ENCODE measurements at regions not wholly inside any gene's neighbourhood (a gene's known extent, or its start where the extent isn't known, plus 50 kb on each side); places are given as distances from the start of the nearest gene placed in this dataset.

DNA sequence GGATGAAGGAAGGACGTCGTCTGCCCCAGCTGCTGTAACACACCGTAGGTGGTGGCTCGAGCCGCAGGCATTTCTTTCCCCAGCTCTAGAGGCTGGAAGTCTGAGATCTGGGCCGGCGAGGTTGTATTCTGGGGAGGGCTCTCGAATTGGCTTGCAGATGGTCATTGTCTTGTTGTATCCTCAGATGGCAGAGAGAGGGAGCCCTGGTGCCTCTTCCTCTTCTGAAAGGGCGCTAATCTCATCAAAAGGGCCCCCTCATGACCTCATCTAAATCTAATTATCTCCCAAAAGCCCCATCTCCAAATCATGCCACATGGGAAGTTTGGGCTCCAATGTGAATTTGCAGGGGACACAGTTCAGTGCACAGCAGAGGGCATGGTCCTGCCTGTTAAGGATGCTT lies 109.0 kb downstream of the SIK1 start:
- TF ChIP-seq CTCF (IDR thresholded peaks at IDR 0.05 in 8 of 11, conservative IDR thresholded peaks at IDR 0.05 in 3 of 11) (no peak), POLR2AphosphoS5 (IDR thresholded peaks at IDR 0.05) (no peak)
